NCI-H2171 treated with DMSO at 0.1 percent for 48 hours (cell line): ENCODE measurements at regions not wholly inside any gene's neighbourhood (a gene's known extent, or its start where the extent isn't known, plus 50 kb on each side); places are given as distances from the start of the nearest gene placed in this dataset.

Source experiments
- DNase-seq: peaks from one replicate; lab custom pipeline; 2025; lab: John Stamatoyannopoulos, UW

GRCh38 chr5:8393240-8393639 lies 524.3 kb downstream of the MTRR start:
- no peak for DNase-seq

- DNase-seq, result no peak
Measured at GRCh38 chr5:8394965-8395364, 526.0 kb downstream of the MTRR start.

GRCh38 chr5:8396246-8396645 lies 527.3 kb downstream of the MTRR start:
- DNase-seq, result no peak

- DNase-seq, result no peak
Measured at GRCh38 chr5:8396756-8397155, 527.8 kb downstream of the MTRR start.

- DNase-seq, result peak; percentile 81
Measured at GRCh38 chr5:8399471-8399870, 530.5 kb downstream of the MTRR start.

- DNase-seq, result no peak
Measured at GRCh38 chr5:8408258-8408657, 539.3 kb downstream of the MTRR start.

GRCh38 chr5:8410618-8411017 lies 541.7 kb downstream of the MTRR start:
- DNase-seq, result no peak

GRCh38 chr5:8413975-8414374 lies 545.0 kb downstream of the MTRR start:
- DNase-seq, result no peak

GRCh38 chr5:8417316-8418048 lies 548.5 kb downstream of the MTRR start:
- peak; percentile 15 for DNase-seq

- DNase-seq, result no peak
Measured at GRCh38 chr5:8418049-8418426, 549.1 kb downstream of the MTRR start.

GRCh38 chr5:8429778-8430758 lies 561.1 kb downstream of the MTRR start:
- no peak for DNase-seq

- no peak for DNase-seq
Measured at GRCh38 chr5:8434501-8434900, 565.6 kb downstream of the MTRR start.

GRCh38 chr5:8436924-8437323 lies 568.0 kb downstream of the MTRR start:
- no peak for DNase-seq

GRCh38 chr5:8445139-8445538 lies 576.2 kb downstream of the MTRR start:
- DNase-seq, result no peak

GRCh38 chr5:8446179-8446578 lies 577.2 kb downstream of the MTRR start:
- no peak for DNase-seq

GRCh38 chr5:8456846-8457186 lies 587.9 kb downstream of the MTRR start:
- no peak for DNase-seq

GRCh38 chr5:8457187-8458037 lies 588.5 kb downstream of the MTRR start:
- peak; percentile 99 for DNase-seq

- peak; percentile 31 for DNase-seq
Measured at GRCh38 chr5:8458038-8458383, 589.1 kb downstream of the MTRR start.

GRCh38 chr5:8461543-8461942 lies 592.6 kb downstream of the MTRR start:
- DNase-seq, result no peak

- DNase-seq, result no peak
Measured at GRCh38 chr5:8462565-8462964, 593.6 kb downstream of the MTRR start.

- no peak for DNase-seq
Measured at GRCh38 chr5:8470489-8470888, 601.5 kb downstream of the MTRR start.

GRCh38 chr5:8471581-8471980 lies 602.6 kb downstream of the MTRR start:
- DNase-seq, result no peak
